BLaER1 treated with 17β-estradiol and CSF1 and Interleukin-3, amounts not matched to agents 10 nM and 100 nM (cell line): ENCODE measurements at regions not wholly inside any gene's neighbourhood (a gene's known extent, or its start where the extent isn't known, plus 50 kb on each side); places are given as distances from the start of the nearest gene placed in this dataset.

Experiments used
- H3K27ac ChIP-seq, 11 experiments: shearing (Covaris generic); formaldehyde crosslinking; 2 replicates each; pipeline ENCODE4 v1.8.1; 2022
- H3K27me3 ChIP-seq, 11 experiments: shearing (Covaris generic); formaldehyde crosslinking; 2 replicates each; pipeline ENCODE4 v1.8.1; 2022
- H3K36me3 ChIP-seq, 11 experiments: shearing (Covaris generic); formaldehyde crosslinking; 2 replicates each; pipeline ENCODE4 v1.8.1; 2022
- H3K4me1 ChIP-seq, 10 experiments: shearing (Covaris generic); formaldehyde crosslinking; 2 replicates each; pipeline ENCODE4 v1.8.1; 2022
- H3K4me2 ChIP-seq, 11 experiments: shearing (Covaris generic); formaldehyde crosslinking; 2 replicates each; pipeline ENCODE4 v1.8.1; 2022
- H3K4me3 ChIP-seq, 10 experiments: shearing (Covaris generic); formaldehyde crosslinking; 2 replicates each; pipeline ENCODE4 v1.8.1; 2022
- H3K9ac ChIP-seq, 11 experiments: shearing (Covaris generic); formaldehyde crosslinking; 2 replicates each; pipeline ENCODE4 v1.8.1; 2022
- H3K9me3 ChIP-seq, 11 experiments: shearing (Covaris generic); formaldehyde crosslinking; replicated peaks in 1 of 11; 2 replicates each; pipeline ENCODE4 v1.8.1; 2022
- H4K20me1 ChIP-seq, 11 experiments: shearing (Covaris generic); formaldehyde crosslinking; 2 replicates each; pipeline ENCODE4 v1.8.1; 2022
- Cebpa-rat ChIP-seq, 11 experiments: shearing (Covaris generic); IDR thresholded peaks; 2 replicates each; pipeline ENCODE4 v1.8.1; 2022

GRCh38 chr14:94897082-94897481 lies 127.2 kb upstream of the GSC start:
- Histone ChIP-seq H3K27me3 (no peaks in the 10 kb centered on the region), H3K9me3 (peaks cover 5 to 15% (median 11%) of the 10 kb centered on the region in 11 experiments; a peak in 16 of 22 replicates), H3K4me1 (peaks cover 0 to 8% (median 6%) of the 10 kb centered on the region in 10 experiments; a peak in 7 of 20 replicates)

GRCh38 chr14:94893411-94894160 lies 123.7 kb upstream of the GSC start:
- Histone ChIP-seq H3K4me2 (no peak overlapping the region), H3K27ac (no peak overlapping the region), H3K4me1 (no peaks in the 10 kb centered on the region), H3K9me3 (peaks cover 5 to 15% (median 11%) of the 10 kb centered on the region in 11 experiments; a peak in 16 of 22 replicates), H3K36me3 (no peaks in the 10 kb centered on the region), H4K20me1 (no peaks in the 10 kb centered on the region), H3K9ac (no peak overlapping the region), H3K27me3 (no peaks in the 10 kb centered on the region), H3K4me3 (no peak overlapping the region)
- TF ChIP-seq Cebpa-rat (IDR thresholded peaks at IDR 0.05): no peak

More at GRCh38 chr14:94897082-94897481, 127.2 kb upstream of the GSC start:
- Histone ChIP-seq H4K20me1 (no peaks in the 10 kb centered on the region), H3K4me2 (no peak overlapping the region), H3K27ac (no peak overlapping the region), H3K9ac (no peak overlapping the region), H3K4me3 (no peak overlapping the region), H3K36me3 (no peaks in the 10 kb centered on the region)
- TF ChIP-seq Cebpa-rat (IDR thresholded peaks at IDR 0.05): no peak

GRCh38 chr14:94890785-94891184 lies 120.9 kb upstream of the GSC start:
- H4K20me1 ChIP-seq: no peaks in the 10 kb centered on the region
- TF ChIP-seq Cebpa-rat (IDR thresholded peaks at IDR 0.05): no peak
- no peak overlapping the region for H3K9ac ChIP-seq
- H3K9me3 ChIP-seq: peaks cover 5 to 14% (median 9%) of the 10 kb centered on the region in 11 experiments; a peak in 16 of 22 replicates
- 0 out of 20 replicates have a peak, but pooled peaks cover 0 to 4% (median 0%) of the 10 kb centered on the region in 10 experiments for H3K4me1 ChIP-seq
- no peak overlapping the region for H3K27ac ChIP-seq
- no peaks in the 10 kb centered on the region for H3K27me3 ChIP-seq
- H3K36me3 ChIP-seq: no peaks in the 10 kb centered on the region
- H3K4me2 ChIP-seq: no peak overlapping the region
- H3K4me3 ChIP-seq: no peak overlapping the region

- H3K9me3 ChIP-seq: peaks cover 0 to 3% (median under 1%) of the 10 kb centered on the region in 11 experiments; a peak in 3 of 22 replicates
- H3K4me2 ChIP-seq: no peak overlapping the region
- no peak overlapping the region for H3K4me3 ChIP-seq
- H3K9ac ChIP-seq: no peak overlapping the region
- no peaks in the 10 kb centered on the region for H3K27me3 ChIP-seq
- H3K4me1 ChIP-seq: 0 out of 20 replicates have a peak, but pooled peaks cover 0 to 4% (median 0%) of the 10 kb centered on the region in 10 experiments
- no peak overlapping the region for H3K27ac ChIP-seq
- no peaks in the 10 kb centered on the region for H3K36me3 ChIP-seq
- TF ChIP-seq Cebpa-rat (IDR thresholded peaks at IDR 0.05): no peak
- no peaks in the 10 kb centered on the region for H4K20me1 ChIP-seq
These were observed 119.8 kb upstream of the GSC start for GRCh38 chr14:94889520-94890312.

GRCh38 chr14:94888121-94888520 lies 118.2 kb upstream of the GSC start:
- Histone ChIP-seq H3K27me3 (no peaks in the 10 kb centered on the region), H4K20me1 (no peaks in the 10 kb centered on the region), H3K4me3 (no peak overlapping the region), H3K36me3 (no peaks in the 10 kb centered on the region), H3K4me1 (0 out of 20 replicates have a peak, but pooled peaks cover 0 to 4% (median 0%) of the 10 kb centered on the region in 10 experiments), H3K9me3 (no peaks in the 10 kb centered on the region), H3K9ac (no peak overlapping the region), H3K27ac (no peak overlapping the region), H3K4me2 (no peak overlapping the region)
- TF ChIP-seq Cebpa-rat (IDR thresholded peaks at IDR 0.05): no peak

GRCh38 chr14:94887591-94887990 lies 117.7 kb upstream of the GSC start:
- H3K9ac ChIP-seq: no peak overlapping the region
- H3K27me3 ChIP-seq: no peaks in the 10 kb centered on the region
- no peaks in the 10 kb centered on the region for H3K9me3 ChIP-seq
- 0 out of 20 replicates have a peak, but pooled peaks cover 0 to 4% (median 0%) of the 10 kb centered on the region in 10 experiments for H3K4me1 ChIP-seq
- TF ChIP-seq Cebpa-rat (IDR thresholded peaks at IDR 0.05): no peak
- no peaks in the 10 kb centered on the region for H4K20me1 ChIP-seq
- no peak overlapping the region for H3K4me3 ChIP-seq
- H3K4me2 ChIP-seq: no peak overlapping the region
- no peaks in the 10 kb centered on the region for H3K36me3 ChIP-seq
- no peak overlapping the region for H3K27ac ChIP-seq

GRCh38 chr14:94886931-94887330 lies 117.0 kb upstream of the GSC start:
- Histone ChIP-seq H3K4me2 (no peak overlapping the region), H3K4me3 (no peak overlapping the region), H3K27me3 (no peaks in the 10 kb centered on the region), H3K36me3 (no peaks in the 10 kb centered on the region), H3K27ac (no peak overlapping the region), H3K9ac (no peak overlapping the region), H3K4me1 (0 out of 20 replicates have a peak, but pooled peaks cover 0 to 4% (median 0%) of the 10 kb centered on the region in 10 experiments), H4K20me1 (no peaks in the 10 kb centered on the region), H3K9me3 (no peaks in the 10 kb centered on the region)
- TF ChIP-seq Cebpa-rat (IDR thresholded peaks at IDR 0.05): no peak

- H4K20me1 ChIP-seq: no peaks in the 10 kb centered on the region
- H3K4me1 ChIP-seq: 0 out of 20 replicates have a peak, but pooled peaks cover 0 to 4% (median 0%) of the 10 kb centered on the region in 10 experiments
- no peak overlapping the region for H3K4me2 ChIP-seq
- H3K4me3 ChIP-seq: no peak overlapping the region
- no peaks in the 10 kb centered on the region for H3K36me3 ChIP-seq
- H3K27ac ChIP-seq: no peak overlapping the region
- H3K27me3 ChIP-seq: no peaks in the 10 kb centered on the region
- no peaks in the 10 kb centered on the region for H3K9me3 ChIP-seq
- no peak for TF ChIP-seq Cebpa-rat (IDR thresholded peaks at IDR 0.05)
- no peak overlapping the region for H3K9ac ChIP-seq
These were observed 115.7 kb upstream of the GSC start for GRCh38 chr14:94885481-94886155.
